H9 (cell line): ENCODE measurements at regions not wholly inside any gene's neighbourhood (a gene's known extent, or its start where the extent isn't known, plus 50 kb on each side); places are given as distances from the start of the nearest gene placed in this dataset.
"Not testable (repeated sequence)": the region's sequence is repeated elsewhere in the genome, so short reads cannot be mapped to it uniquely, and the experiment has no call there.

Experiments used
- DNase-seq: peaks from one replicate; pipeline ENCODE4 v3.0.0-alpha.2; 2017
- H2AFZ ChIP-seq: one replicate; pipeline ENCODE4 v1.6.1; 2013; ENCODE audit warnings: mild to moderate bottlenecking, low read length, control low read depth, moderate library complexity
- H2AK5ac ChIP-seq: 2 replicates; pipeline ENCODE4 v1.6.1; 2013; ENCODE audit warnings: low read length, control low read depth, mixed read lengths; ENCODE audit not compliant: insufficient read length
- H2BK120ac ChIP-seq: one replicate; pipeline ENCODE4 v1.6.1; 2013; ENCODE audit warnings: low read depth, mild to moderate bottlenecking, low read length, control low read depth, inconsistent platforms; ENCODE audit not compliant: poor library complexity, severe bottlenecking
- H2BK12ac ChIP-seq: 2 replicates; pipeline ENCODE4 v1.6.1; 2013; ENCODE audit warnings: low read length, control low read depth, mixed read lengths, low read depth; ENCODE audit not compliant: insufficient read length
- H2BK15ac ChIP-seq: 2 replicates; pipeline ENCODE4 v1.6.1; 2013; ENCODE audit warnings: low read depth, low read length, control low read depth
- H2BK20ac ChIP-seq: one replicate; pipeline ENCODE4 v1.6.1; 2013; ENCODE audit warnings: low read depth, mild to moderate bottlenecking, low read length, control low read depth, inconsistent platforms; ENCODE audit not compliant: poor library complexity, severe bottlenecking
- H2BK5ac ChIP-seq: 2 replicates; pipeline ENCODE4 v1.6.1; 2013; ENCODE audit warnings: low read length, control low read depth, mixed read lengths; ENCODE audit not compliant: insufficient read length
- H3K14ac ChIP-seq: 2 replicates; pipeline ENCODE4 v1.6.1; 2013; ENCODE audit warnings: low read length, control low read depth; ENCODE audit not compliant: insufficient read depth
- H3K18ac ChIP-seq: 2 replicates; pipeline ENCODE4 v1.6.1; 2013; ENCODE audit warnings: low read depth, mild to moderate bottlenecking, mixed read lengths, low read length, control low read depth; ENCODE audit not compliant: insufficient read length
- H3K23ac ChIP-seq: 2 replicates; pipeline ENCODE4 v1.6.1; 2013; ENCODE audit warnings: low read length, control low read depth, mixed read lengths, low read depth; ENCODE audit not compliant: insufficient read length
- H3K23me2 ChIP-seq: 2 replicates; pipeline ENCODE4 v1.6.1; 2013; ENCODE audit warnings: low read depth, mild to moderate bottlenecking, mixed read lengths, low read length, control low read depth; ENCODE audit not compliant: insufficient read length, poor library complexity, severe bottlenecking
- H3K27ac ChIP-seq: 2 replicates; pipeline ENCODE4 v1.5.1; 2013; ENCODE audit warnings: low read length, control low read depth, mixed read lengths, low read depth; ENCODE audit not compliant: insufficient read length
- H3K27me3 ChIP-seq: 2 replicates; pipeline ENCODE4 v1.6.1; 2013; ENCODE audit warnings: low read length, control low read depth, inconsistent platforms; ENCODE audit not compliant: insufficient read depth
- H3K4ac ChIP-seq: 2 replicates; pipeline ENCODE4 v1.6.1; 2013; ENCODE audit warnings: low read depth, mild to moderate bottlenecking, control low read depth, inconsistent platforms, low read length, moderate library complexity
- H3K4me1 ChIP-seq: 2 replicates; pipeline ENCODE4 v1.6.1; 2013; ENCODE audit warnings: low read length, control low read depth, inconsistent platforms; ENCODE audit not compliant: insufficient read depth
- H3K4me2 ChIP-seq: 2 replicates; pipeline ENCODE4 v1.6.1; 2013; ENCODE audit warnings: low read length, control low read depth, mixed read lengths; ENCODE audit not compliant: insufficient read length, insufficient read depth
- H3K56ac ChIP-seq: 2 replicates; pipeline ENCODE4 v1.6.1; 2013; ENCODE audit warnings: low read depth, mild to moderate bottlenecking, mixed read lengths, low read length, control low read depth; ENCODE audit not compliant: insufficient read length
- H3K79me1 ChIP-seq: 2 replicates; pipeline ENCODE4 v1.6.1; 2013; ENCODE audit warnings: low read depth, mild to moderate bottlenecking, moderate library complexity, low read length, control low read depth, inconsistent platforms; ENCODE audit not compliant: insufficient read depth, poor library complexity, severe bottlenecking
- H3K79me2 ChIP-seq: 2 replicates; pipeline ENCODE4 v1.6.1; 2013; ENCODE audit warnings: low read length, control low read depth, inconsistent platforms; ENCODE audit not compliant: insufficient read depth
- H3K9ac ChIP-seq: 2 replicates; pipeline ENCODE4 v1.6.1; 2013; ENCODE audit warnings: low read length, control low read depth, mixed read lengths; ENCODE audit not compliant: insufficient read length; ENCODE audit errors: extremely low read depth
- H3K9me3 ChIP-seq: one replicate; pipeline ENCODE4 v1.6.1; 2013; ENCODE audit warnings: low read depth, low read length, inconsistent platforms; ENCODE audit not compliant: control insufficient read depth
- H3T11ph ChIP-seq: one replicate; pipeline ENCODE4 v1.6.1; 2013; ENCODE audit warnings: mild to moderate bottlenecking, low read length, control low read depth, inconsistent platforms
- H4K20me1 ChIP-seq: one replicate; pipeline ENCODE4 v1.6.1; 2013; ENCODE audit not compliant: control insufficient read depth, insufficient read length, insufficient read depth
- H4K5ac ChIP-seq: 2 replicates; pipeline ENCODE4 v1.6.1; 2013; ENCODE audit warnings: low read depth, mild to moderate bottlenecking, mixed read lengths, low read length, control low read depth; ENCODE audit not compliant: insufficient read length
- H4K8ac ChIP-seq: replicated peaks from 2 replicates; pipeline ENCODE4 v1.6.1; 2013; ENCODE audit warnings: low read length, control low read depth, mixed read lengths, low read depth; ENCODE audit not compliant: insufficient read length
- H4K91ac ChIP-seq: 2 replicates; pipeline ENCODE4 v1.6.1; 2013; ENCODE audit warnings: low read depth, mild to moderate bottlenecking, moderate library complexity, mixed read lengths, low read length, control low read depth; ENCODE audit not compliant: insufficient read length
- H3K27ac Mint-ChIP-seq, 3 experiments: 2 replicates in 2 of 3; 3 replicates in 1 of 3; pipeline ENCODE4 v1.8.0; 2020 to 2021; ENCODE audit warnings: mixed read lengths in 3 of 3, mild to moderate bottlenecking in 1 of 3, moderate library complexity in 1 of 3
- H3K27me3 Mint-ChIP-seq: 2 replicates; pipeline ENCODE4 v1.8.0; 2021; ENCODE audit warnings: low read depth, mild to moderate bottlenecking, moderate library complexity, mixed read lengths
- H3K36me3 Mint-ChIP-seq, 3 experiments: 2 replicates in 2 of 3; 3 replicates in 1 of 3; pipeline ENCODE4 v1.8.0; 2020 to 2021; ENCODE audit warnings: low read depth in 3 of 3, mixed read lengths in 3 of 3; ENCODE audit not compliant: insufficient read depth in 1 of 3
- H3K4me1 Mint-ChIP-seq, 2 experiments: 2 replicates each; pipeline ENCODE4 v1.8.0; 2020; ENCODE audit warnings: mixed read lengths in 2 of 2
- H3K4me3 Mint-ChIP-seq, 2 experiments: 2 replicates in 1 of 2; 3 replicates in 1 of 2; pipeline ENCODE4 v1.8.0; 2020 to 2021; ENCODE audit warnings: mild to moderate bottlenecking in 2 of 2, mixed read lengths in 2 of 2, moderate library complexity in 1 of 2
- H3K9me3 Mint-ChIP-seq, 2 experiments: 2 replicates in 1 of 2; 3 replicates in 1 of 2; pipeline ENCODE4 v1.8.0; 2020; ENCODE audit warnings: mild to moderate bottlenecking in 2 of 2, mixed read lengths in 2 of 2, moderate library complexity in 1 of 2
- CTCF ChIP-seq: fragments of 200-600 bp; sonication (generic); conservative IDR thresholded peaks from 3 replicates; pipeline ENCODE4 v1.8.0; 2021; ENCODE audit warnings: antibody characterized with exemption, mild to moderate bottlenecking
- WGBS: extraction: QIAGEN DNeasy Blood & Tissue Kit; methylation state at CpG from one replicate; pipeline ENCODE4 v1.1.7; 2013; ENCODE audit warnings: missing lambda C conversion rate, low lambda C conversion rate, mixed read lengths; ENCODE audit not compliant: insufficient read length; ENCODE audit errors: extremely low coverage; 5-methylcytosine and 5-hydroxymethylcytosine counted together

GRCh38 chr6:2305951-2306350 lies 60.5 kb upstream of the GMDS start:
- H3K27ac ChIP-seq, result no peak overlapping the region
- no peaks in the 10 kb centered on the region for H3K79me1 ChIP-seq
- no peak overlapping the region for H4K8ac ChIP-seq
- H3T11ph ChIP-seq, result no peak overlapping the region
- H3K14ac ChIP-seq, result no peak overlapping the region
- H3K9ac ChIP-seq, result no peak overlapping the region
- no peak overlapping the region for H3K56ac ChIP-seq
- no CpG with 5 or more reads among the region's 5 CpGs for WGBS
- H2AK5ac ChIP-seq, result no peak overlapping the region
- no peaks in the 10 kb centered on the region for H4K20me1 ChIP-seq
- no peak overlapping the region for H2BK20ac ChIP-seq
- no peak overlapping the region for H3K18ac ChIP-seq
- Mint-ChIP-seq H3K4me3 (no peak overlapping the region), H3K36me3 (peaks cover 7 to 10% (median 8%) of the 10 kb centered on the region in 3 experiments; a peak in 6 of 7 replicates), H3K4me1 (peaks cover 5 to 6% of the 10 kb centered on the region in 2 experiments), H3K9me3 (peaks cover 11 to 15% of the 10 kb centered on the region in 2 experiments; a peak in 4 of 5 replicates), H3K27ac (no peak overlapping the region), H3K27me3 (peaks cover 1% of the 10 kb centered on the region; the same call in 1 of the 2 replicates)
- no peak overlapping the region for H3K23ac ChIP-seq
- no peak overlapping the region for H3K4me2 ChIP-seq
- H3K4ac ChIP-seq, result no peak overlapping the region
- no peak overlapping the region for H2BK120ac ChIP-seq
- H4K91ac ChIP-seq, result no peak overlapping the region
- TF ChIP-seq CTCF, result no peak
- H3K27me3 ChIP-seq, result no peaks in the 10 kb centered on the region
- no peak overlapping the region for H2AFZ ChIP-seq
- DNase-seq, result no peak
- H2BK15ac ChIP-seq, result no peak overlapping the region
- no peak overlapping the region for H4K5ac ChIP-seq
- no peak overlapping the region for H2BK5ac ChIP-seq
- no peak overlapping the region for H2BK12ac ChIP-seq
- no peaks in the 10 kb centered on the region for H3K23me2 ChIP-seq
- H3K9me3 ChIP-seq, result no peaks in the 10 kb centered on the region
- H3K4me1 ChIP-seq, result no peaks in the 10 kb centered on the region
- no peaks in the 10 kb centered on the region for H3K79me2 ChIP-seq

DNA sequence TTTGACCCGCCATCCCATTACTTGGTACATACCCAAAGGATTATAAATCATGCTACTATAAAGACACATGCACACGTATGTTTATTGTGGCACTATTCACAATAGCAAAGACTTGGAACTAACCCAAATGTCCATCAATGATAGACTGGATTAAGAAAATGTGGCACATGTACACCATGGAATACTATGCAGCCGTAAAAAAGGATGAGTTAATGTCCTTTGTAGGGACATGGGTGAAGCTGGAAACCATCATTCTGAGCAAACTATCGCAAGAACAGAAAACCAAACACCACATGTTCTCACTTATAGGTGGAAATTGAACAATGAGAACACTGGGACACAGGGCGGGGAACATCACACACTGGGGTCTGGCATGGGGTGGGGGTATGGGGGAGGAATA lies 57.1 kb upstream of the GMDS start:
- not testable (repeated sequence) for H3K4me1 Mint-ChIP-seq, H3K27me3 ChIP-seq, H2AFZ ChIP-seq, H3K23me2 ChIP-seq, H3K9ac ChIP-seq, H3K56ac ChIP-seq, H4K5ac ChIP-seq, H3K4ac ChIP-seq, H3K4me2 ChIP-seq, H3K27me3 Mint-ChIP-seq, DNase-seq, H4K20me1 ChIP-seq, H2BK12ac ChIP-seq, H2BK20ac ChIP-seq, H4K91ac ChIP-seq, H2AK5ac ChIP-seq, H2BK15ac ChIP-seq, H3K27ac Mint-ChIP-seq, H4K8ac ChIP-seq, H3K9me3 ChIP-seq, H3K4me1 ChIP-seq, H3K79me1 ChIP-seq, H3K27ac ChIP-seq, H3K14ac ChIP-seq, H3K4me3 Mint-ChIP-seq, H3K23ac ChIP-seq, H2BK5ac ChIP-seq, H2BK120ac ChIP-seq, H3K18ac ChIP-seq, H3T11ph ChIP-seq, H3K79me2 ChIP-seq
- no CpG with 5 or more reads among the region's 5 CpGs for WGBS
- Mint-ChIP-seq H3K9me3 (peaks cover 14 to 22% of the 10 kb centered on the region in 2 experiments; a peak in 4 of 5 replicates), H3K36me3 (peaks cover 14 to 28% (median 27%) of the 10 kb centered on the region in 3 experiments)
